Kidney epithelial cell (primary cell): ENCODE measurements at regions not wholly inside any gene's neighbourhood (a gene's known extent, or its start where the extent isn't known, plus 50 kb on each side); places are given as distances from the start of the nearest gene placed in this dataset.

Experiments
- DNase-seq: peaks from one replicate; pipeline ENCODE4 v3.0.0-alpha.2; 2010; ENCODE audit warnings: low read depth
- H3K27me3 ChIP-seq: 2 replicates; pipeline ENCODE4 v1.6.0; 2011; ENCODE audit warnings: low read length; ENCODE audit not compliant: control insufficient read depth, insufficient read depth
- H3K36me3 ChIP-seq: 2 replicates; pipeline ENCODE4 v1.5.1; 2011; ENCODE audit warnings: low read length; ENCODE audit not compliant: control insufficient read depth, insufficient read depth
- H3K4me3 ChIP-seq: 2 replicates; pipeline ENCODE4 v1.5.1; 2011; ENCODE audit warnings: low read depth, mild to moderate bottlenecking, control low read depth, low read length
- CTCF ChIP-seq: IDR thresholded peaks from 2 replicates; pipeline ENCODE4 v1.5.1; 2011; ENCODE audit warnings: mild to moderate bottlenecking, moderate library complexity, low read length, control low read depth, inconsistent platforms; ENCODE audit not compliant: insufficient read depth, poor library complexity, severe bottlenecking

- Histone ChIP-seq H3K27me3 (no peaks in the 10 kb centered on the region), H3K36me3 (no peaks in the 10 kb centered on the region), H3K4me3 (no peak overlapping the region)
- no peak for DNase-seq
- no peak for TF ChIP-seq CTCF
Observed at GRCh38 chr18:68525091-68525490, 189.8 kb downstream of the TMX3 start.

- no peaks in the 10 kb centered on the region for H3K36me3 ChIP-seq
- no peak overlapping the region for H3K4me3 ChIP-seq
- peak; percentile 34 for DNase-seq
- H3K27me3 ChIP-seq = no peaks in the 10 kb centered on the region
- TF ChIP-seq CTCF = no peak
Observed at GRCh38 chr18:68520406-68521075, 194.4 kb downstream of the TMX3 start.

- no peak for DNase-seq
- no peaks in the 10 kb centered on the region for H3K27me3 ChIP-seq
- no peak overlapping the region for H3K4me3 ChIP-seq
- TF ChIP-seq CTCF = no peak
- H3K36me3 ChIP-seq = no peaks in the 10 kb centered on the region
Observed at GRCh38 chr18:68519336-68519735, 195.6 kb downstream of the TMX3 start.

- no peak for TF ChIP-seq CTCF
- Histone ChIP-seq H3K27me3 (no peaks in the 10 kb centered on the region), H3K36me3 (no peaks in the 10 kb centered on the region), H3K4me3 (no peak overlapping the region)
- no peak for DNase-seq
Observed at GRCh38 chr18:68509902-68510301, 205.0 kb downstream of the TMX3 start.

- H3K27me3 ChIP-seq = no peaks in the 10 kb centered on the region
- no peak for DNase-seq
Observed at GRCh38 chr18:68507781-68508180, 207.1 kb downstream of the TMX3 start.

More at GRCh38 chr18:68507781-68508180, 207.1 kb downstream of the TMX3 start:
- TF ChIP-seq CTCF = no peak
- H3K4me3 ChIP-seq = no peak overlapping the region
- H3K36me3 ChIP-seq = no peaks in the 10 kb centered on the region
